ENCODE measurements at regions not wholly inside any gene's neighbourhood (a gene's known extent, or its start where the extent isn't known, plus 50 kb on each side); places are given as distances from the start of the nearest gene placed in this dataset.

GRCh38 chr5:106661866-106662265 is 1008.9 kb downstream of the EFNA5 start:
- TF ChIP-seq CTCF (IDR thresholded peaks at IDR 0.05; ENCODE audit: extremely low read depth in 1 of 2, insufficient read depth in 1 of 2, low read depth in 1 of 2, low read length in 2 of 2) (no peak), POLR2AphosphoS5 (IDR thresholded peaks at IDR 0.05; ENCODE audit: insufficient read depth, low read depth, low read length) (no peak), JUN (IDR thresholded peaks at IDR 0.05; ENCODE audit: borderline replicate concordance, insufficient read depth, insufficient read length, low read depth) (no peak), POLR2A (IDR thresholded peaks at IDR 0.05; ENCODE audit: low read depth, low read length) (no peak), EZH2 (IDR thresholded peaks at IDR 0.05; ENCODE audit: borderline replicate concordance, low read depth, low read length, severe bottlenecking) (no peak), GATA2 (IDR thresholded peaks at IDR 0.05; ENCODE audit: insufficient read depth, insufficient read length, low read depth, low read length) (no peak)

Data from endothelial cell of umbilical vein (primary cell).